HG03280 (cell line): ENCODE measurements at regions not wholly inside any gene's neighbourhood (a gene's known extent, or its start where the extent isn't known, plus 50 kb on each side); places are given as distances from the start of the nearest gene placed in this dataset.

Source experiments
- ATAC-seq: cut with Tn5 transposase; IDR thresholded peaks from one replicate; pipeline ENCODE4 v1.9.1; 2021; ENCODE audit warnings: mild to moderate bottlenecking, moderate library complexity; ENCODE audit not compliant: unreplicated experiment

- ATAC-seq, result no peak
Measured at GRCh38 chr4:84441758-84442377, 57.2 kb downstream of the NKX6-1 start.

DNA sequence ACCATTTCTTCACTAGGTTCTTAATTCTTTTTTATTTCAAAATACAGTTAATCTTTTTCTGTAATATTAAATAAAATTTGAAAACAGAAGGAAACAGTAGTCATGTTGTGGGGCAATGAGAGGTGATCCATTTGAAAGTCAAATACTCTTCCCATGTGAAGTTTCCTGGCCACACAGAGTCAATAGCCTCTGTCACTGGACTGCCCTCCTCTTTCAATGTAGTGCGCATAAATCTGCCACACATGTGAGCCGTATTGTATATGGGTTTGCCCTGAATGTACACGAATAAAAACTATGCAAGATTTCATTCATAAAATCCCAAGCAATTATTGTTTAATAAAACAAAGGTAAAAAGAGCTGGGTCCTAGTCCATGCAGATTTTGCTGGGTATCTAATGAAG is 59.1 kb downstream of the NKX6-1 start:
- ATAC-seq, result no peak

DNA sequence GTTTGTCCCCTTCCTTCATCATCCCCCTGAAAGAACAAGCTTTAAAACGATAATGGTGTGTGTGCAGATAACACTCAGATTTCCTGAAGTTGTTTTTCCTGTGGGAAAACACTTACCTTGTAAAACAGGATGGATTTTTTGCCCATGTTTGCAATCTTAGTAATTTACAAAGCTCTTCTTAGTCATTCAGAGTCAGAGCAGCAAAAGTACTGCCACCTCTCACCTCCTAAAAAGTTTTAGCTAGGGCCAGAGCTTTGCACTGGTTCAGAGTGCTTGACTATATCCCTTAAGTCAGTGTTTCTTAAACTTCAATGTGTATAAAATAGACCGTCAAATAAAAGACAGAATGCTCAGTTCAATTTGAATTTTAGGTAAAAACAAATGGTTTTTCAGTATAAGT is 62.3 kb downstream of the NKX6-1 start:
- ATAC-seq, result no peak

- ATAC-seq, result no peak
Measured at GRCh38 chr4:84434344-84434743, 64.7 kb downstream of the NKX6-1 start.

GRCh38 chr4:84433633-84434222 is 65.4 kb downstream of the NKX6-1 start:
- no peak for ATAC-seq

DNA sequence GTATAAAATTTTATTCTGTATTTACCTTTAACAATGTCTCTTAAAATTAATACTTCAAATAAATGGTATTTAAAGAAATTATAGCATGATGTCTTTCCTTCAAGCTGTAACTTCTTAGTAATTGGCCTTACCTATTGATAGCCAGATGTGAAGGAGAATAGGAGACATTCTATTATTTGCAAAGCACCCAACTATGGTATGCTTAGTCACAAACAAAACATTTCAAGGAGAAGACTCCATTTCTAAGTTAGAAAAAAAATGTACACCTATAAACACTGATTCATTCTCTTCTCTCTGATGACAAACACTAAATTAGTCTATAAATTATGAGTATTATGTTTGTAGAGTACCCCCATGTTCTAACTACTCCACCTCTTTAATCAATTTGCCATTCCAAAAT is 66.4 kb downstream of the NKX6-1 start:
- ATAC-seq, result no peak

GRCh38 chr4:84420608-84421007 is 78.5 kb downstream of the NKX6-1 start:
- no peak for ATAC-seq

DNA sequence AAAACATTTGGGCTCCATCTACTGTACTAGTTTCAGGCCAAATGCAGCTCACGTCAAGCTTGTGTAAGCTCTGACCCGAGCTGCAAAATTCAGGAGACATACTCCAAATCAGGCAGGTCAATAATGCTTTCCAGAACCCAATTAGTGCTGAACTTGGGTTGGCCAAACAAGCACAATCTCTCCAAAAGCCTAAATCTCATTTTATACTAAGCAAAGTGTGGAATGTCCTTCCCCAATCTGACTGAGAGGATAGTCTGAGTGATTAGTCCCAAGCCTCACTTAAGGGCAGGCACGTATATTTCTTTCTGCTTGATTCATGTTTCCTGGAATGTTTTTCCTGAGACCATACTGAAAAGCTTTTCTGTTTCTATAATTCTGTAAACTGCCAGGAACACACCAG is 79.9 kb downstream of the NKX6-1 start:
- no peak for ATAC-seq

DNA sequence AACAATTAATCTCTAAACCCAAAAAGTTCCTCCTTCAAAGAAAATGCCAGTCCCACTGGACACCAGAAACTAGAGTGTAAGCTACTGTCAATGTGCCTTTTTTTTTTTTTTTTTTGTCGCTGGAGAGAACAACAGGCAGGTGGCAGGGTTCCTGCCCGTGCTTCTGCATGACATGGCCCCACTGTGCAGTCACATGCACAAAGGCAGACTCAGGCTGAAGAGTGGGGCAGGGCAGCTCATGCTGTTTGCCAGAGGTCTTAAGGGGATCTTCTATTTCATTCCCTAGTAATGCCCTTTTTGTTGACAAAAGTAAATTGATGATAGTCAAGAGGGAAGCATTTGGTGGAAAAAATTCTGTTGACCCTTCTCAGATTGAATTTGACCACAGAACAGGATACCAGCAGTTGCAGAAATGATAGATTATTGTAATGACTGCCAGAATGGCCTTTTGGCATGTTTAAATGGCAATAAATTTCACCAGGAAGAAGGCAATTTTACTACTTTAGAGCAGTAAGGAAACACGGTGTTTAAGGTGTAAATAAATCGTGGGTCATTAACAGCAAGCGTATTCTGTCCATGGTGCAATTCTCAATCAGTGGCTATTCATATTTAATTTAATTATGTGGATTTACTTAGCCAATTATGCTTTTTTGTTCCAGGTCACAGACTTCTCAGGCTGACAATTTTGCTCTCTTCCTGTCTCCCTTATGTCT is 80.9 kb downstream of the NKX6-1 start:
- ATAC-seq, result no peak

- ATAC-seq, result no peak
Measured at GRCh38 chr4:84413976-84414375, 85.1 kb downstream of the NKX6-1 start.

DNA sequence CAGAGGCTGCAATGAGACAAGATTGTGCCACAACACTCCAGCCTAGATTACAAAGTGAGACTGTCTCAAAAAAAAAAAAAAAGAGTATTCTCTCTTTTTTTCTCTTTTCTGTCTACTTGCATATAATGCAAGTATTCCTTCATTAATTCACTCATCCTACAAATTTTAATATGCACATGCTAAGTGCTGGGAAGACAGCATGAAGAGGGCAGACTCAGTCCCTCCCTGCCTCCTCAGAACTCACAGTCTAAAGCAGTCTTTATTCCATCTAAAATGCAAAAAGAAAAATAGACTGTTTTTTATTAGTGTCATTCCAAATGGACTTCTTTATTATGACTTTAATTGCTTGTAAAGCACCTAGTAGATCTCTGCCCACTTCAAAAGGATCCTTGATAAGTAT is 85.6 kb downstream of the NKX6-1 start:
- no peak for ATAC-seq

- ATAC-seq, result no peak
Measured at GRCh38 chr4:84412062-84412461, 87.0 kb downstream of the NKX6-1 start.

DNA sequence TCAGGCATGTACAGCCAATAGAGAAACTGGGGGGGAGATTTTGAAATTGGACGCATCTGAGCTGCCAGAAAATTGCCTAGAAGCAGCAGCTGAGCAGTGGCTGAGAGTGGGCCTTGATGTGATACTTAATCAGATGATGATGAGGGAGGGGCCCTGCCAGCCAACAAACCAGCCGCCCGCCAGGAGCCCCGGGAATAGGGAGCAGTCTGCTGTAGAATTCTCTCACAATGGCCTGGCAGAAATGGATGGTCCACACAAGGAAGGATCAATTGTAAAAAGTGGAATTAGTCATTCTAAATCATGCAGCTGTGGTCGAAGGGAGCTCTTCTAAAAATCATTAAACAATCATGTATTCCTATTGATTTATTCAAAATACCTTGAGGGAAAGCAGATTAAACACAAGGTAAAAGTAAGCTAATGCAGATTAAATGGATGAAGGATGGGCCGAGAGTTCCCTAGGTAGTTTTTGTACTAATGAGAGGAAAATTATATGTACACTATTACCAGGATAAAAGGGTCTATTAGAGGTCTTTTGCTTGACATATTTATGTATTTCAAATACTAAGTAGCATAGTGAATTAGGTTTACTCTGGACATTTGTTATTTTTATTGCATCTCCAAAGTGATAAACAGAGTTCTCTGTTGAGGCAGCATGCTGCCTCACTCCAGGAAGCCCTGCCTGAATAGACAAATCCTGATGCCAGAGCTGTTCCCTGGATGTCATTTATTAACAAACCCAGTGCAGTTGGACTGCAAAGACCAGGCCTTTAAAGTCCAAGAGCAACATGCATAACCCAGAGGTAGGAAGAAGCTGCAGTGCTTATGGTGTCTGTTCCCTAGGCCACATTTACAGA is 91.3 kb downstream of the NKX6-1 start:
- ATAC-seq, result no peak

DNA sequence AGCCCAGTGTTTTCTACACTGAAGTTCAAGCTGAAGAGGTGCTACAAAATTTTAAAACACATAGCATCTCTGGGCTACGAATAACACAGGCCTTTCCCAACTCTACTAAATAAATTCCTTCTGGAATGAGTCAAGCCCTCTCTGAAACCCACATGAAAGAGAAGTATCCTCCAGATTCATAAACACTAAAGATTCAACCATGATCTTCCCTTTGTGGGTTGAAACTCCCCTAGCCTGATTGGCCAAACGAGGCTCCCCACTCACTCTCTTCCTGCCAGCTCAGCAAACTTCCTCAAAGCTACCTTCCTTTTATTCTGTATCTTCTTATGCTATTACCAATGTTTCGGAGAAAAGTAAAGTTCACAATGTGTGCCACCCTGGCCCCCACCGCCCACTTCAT is 95.4 kb downstream of the NKX6-1 start:
- ATAC-seq, result no peak

GRCh38 chr4:84401701-84402306 is 97.3 kb downstream of the NKX6-1 start:
- ATAC-seq, result no peak

DNA sequence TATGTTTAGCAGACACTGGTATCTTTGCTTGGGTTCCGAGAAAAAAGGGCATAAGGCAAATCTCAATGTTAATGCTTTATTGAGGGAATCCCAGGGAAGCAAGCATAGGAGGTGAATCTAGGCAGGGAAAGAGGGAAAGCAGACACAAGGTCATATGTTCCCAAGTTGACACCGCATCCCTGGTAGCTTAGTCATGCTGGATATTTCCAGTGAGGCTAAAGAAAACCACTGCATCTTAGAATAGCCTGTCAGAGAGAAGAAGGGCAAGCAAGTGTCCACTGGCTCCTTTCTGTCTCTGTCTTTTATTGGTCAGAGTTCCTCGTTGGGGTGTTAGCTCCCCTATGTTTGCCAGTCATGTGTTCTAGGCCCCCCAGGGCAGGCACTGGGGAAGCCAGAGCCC is 104.7 kb downstream of the NKX6-1 start:
- no peak for ATAC-seq

GRCh38 chr4:84392951-84393590 is 106.0 kb downstream of the NKX6-1 start:
- ATAC-seq, result no peak

GRCh38 chr4:84389406-84389805 is 109.7 kb downstream of the NKX6-1 start:
- ATAC-seq, result no peak

- no peak for ATAC-seq
Measured at GRCh38 chr4:84385203-84385602, 113.9 kb downstream of the NKX6-1 start.

GRCh38 chr4:84384801-84385200 is 114.3 kb downstream of the NKX6-1 start:
- ATAC-seq, result no peak

- ATAC-seq, result no peak
Measured at GRCh38 chr4:84381759-84382158, 117.3 kb downstream of the NKX6-1 start.
